ENCODE measurements at regions not wholly inside any gene's neighbourhood (a gene's known extent, or its start where the extent isn't known, plus 50 kb on each side); places are given as distances from the start of the nearest gene placed in this dataset.

GRCh38 chr3:159560214-159560979, 428.2 kb upstream of the IL12A start:
- intact Hi-C loops (cut with micrococcal nuclease; ENCODE audit: unreplicated experiment), result no loop called here
- H3K27ac Mint-ChIP-seq (ENCODE audit: unreplicated experiment), result no peak overlapping the region
- no peak for TF ChIP-seq CTCF (IDR thresholded peaks at IDR 0.05; ENCODE audit: insufficient read depth in 1 of 2, low read depth in 1 of 2, low read length in 1 of 2, severe bottlenecking in 1 of 2, unreplicated experiment in 1 of 2)
- POLR2A ChIA-PET, result no interaction called here
- H3K4me3 Mint-ChIP-seq (ENCODE audit: unreplicated experiment), result no peak overlapping the region
- CTCF ChIA-PET, result no interaction called here
- Histone ChIP-seq H3K4me3 (ENCODE audit: low read depth, low read length) (no peak overlapping the region), H3K4me1 (no peaks in the 10 kb centered on the region), H3K9me3 (no peaks in the 10 kb centered on the region), H3K36me3 (ENCODE audit: control insufficient read depth, insufficient read depth, low read length) (no peaks in the 10 kb centered on the region), H3K27me3 (replicated peaks; ENCODE audit: control insufficient read depth, insufficient read depth, low read length) (no peaks in the 10 kb centered on the region)
- H3K27me3 Mint-ChIP-seq (ENCODE audit: insufficient read depth, unreplicated experiment), result peaks cover 7% of the 10 kb centered on the region
- DNase-seq, result no peak
- no peaks in the 10 kb centered on the region for H3K9me3 Mint-ChIP-seq (ENCODE audit: unreplicated experiment)
- no peaks in the 10 kb centered on the region for H3K4me1 Mint-ChIP-seq (ENCODE audit: low read depth, unreplicated experiment)
- H3K36me3 Mint-ChIP-seq (ENCODE audit: insufficient read depth, unreplicated experiment), result no peaks in the 10 kb centered on the region
- no TSS peak for BruUV-seq (replicated peaks)

- no peaks in the 10 kb centered on the region for H3K36me3 Mint-ChIP-seq (ENCODE audit: insufficient read depth, unreplicated experiment)
- Histone ChIP-seq H3K4me3 (ENCODE audit: low read depth, low read length) (no peak overlapping the region), H3K36me3 (ENCODE audit: control insufficient read depth, insufficient read depth, low read length) (no peaks in the 10 kb centered on the region), H3K9me3 (no peaks in the 10 kb centered on the region), H3K27me3 (replicated peaks; ENCODE audit: control insufficient read depth, insufficient read depth, low read length) (no peaks in the 10 kb centered on the region), H3K4me1 (no peaks in the 10 kb centered on the region)
- ChIA-PET POLR2A (no interaction called here), CTCF (no interaction called here)
- no peak overlapping the region for H3K4me3 Mint-ChIP-seq (ENCODE audit: unreplicated experiment)
- intact Hi-C loops (cut with micrococcal nuclease; ENCODE audit: unreplicated experiment), result no loop called here
- DNase-seq, result no peak
- H3K9me3 Mint-ChIP-seq (ENCODE audit: unreplicated experiment), result no peaks in the 10 kb centered on the region
- no peak overlapping the region for H3K27ac Mint-ChIP-seq (ENCODE audit: unreplicated experiment)
- no peaks in the 10 kb centered on the region for H3K4me1 Mint-ChIP-seq (ENCODE audit: low read depth, unreplicated experiment)
- peaks cover 11% of the 10 kb centered on the region for H3K27me3 Mint-ChIP-seq (ENCODE audit: insufficient read depth, unreplicated experiment)
- no peak for TF ChIP-seq CTCF (IDR thresholded peaks at IDR 0.05; ENCODE audit: insufficient read depth in 1 of 2, low read depth in 1 of 2, low read length in 1 of 2, severe bottlenecking in 1 of 2, unreplicated experiment in 1 of 2)
- BruUV-seq (replicated peaks), result no TSS peak
These were observed 423.3 kb upstream of the IL12A start for GRCh38 chr3:159565313-159565712.

- Mint-ChIP-seq H3K36me3 (ENCODE audit: insufficient read depth, unreplicated experiment) (no peaks in the 10 kb centered on the region), H3K27ac (ENCODE audit: unreplicated experiment) (no peak overlapping the region), H3K27me3 (ENCODE audit: insufficient read depth, unreplicated experiment) (no peaks in the 10 kb centered on the region), H3K4me3 (ENCODE audit: unreplicated experiment) (no peak overlapping the region), H3K9me3 (ENCODE audit: unreplicated experiment) (no peaks in the 10 kb centered on the region), H3K4me1 (ENCODE audit: low read depth, unreplicated experiment) (peaks cover 18% of the 10 kb centered on the region)
- no peaks in the 10 kb centered on the region for H3K36me3 ChIP-seq (ENCODE audit: control insufficient read depth, insufficient read depth, low read length)
- no peak overlapping the region for H3K4me3 ChIP-seq (ENCODE audit: low read depth, low read length)
- no TSS peak for BruUV-seq (replicated peaks)
- CTCF ChIA-PET, result no interaction called here
- intact Hi-C loops (cut with micrococcal nuclease; ENCODE audit: unreplicated experiment), result loop anchor here (10.0 kb wide), 2 partner anchors 109 to 739 kb away; no protein-coding TSS in a partner anchor
- TF ChIP-seq CTCF (IDR thresholded peaks at IDR 0.05; ENCODE audit: insufficient read depth in 1 of 2, low read depth in 1 of 2, low read length in 1 of 2, severe bottlenecking in 1 of 2, unreplicated experiment in 1 of 2), result no peak
- H3K4me1 ChIP-seq, result peaks cover 32% of the 10 kb centered on the region
- peak in 1 of 2 experiments; percentile 10 for DNase-seq
- H3K27me3 ChIP-seq (replicated peaks; ENCODE audit: control insufficient read depth, insufficient read depth, low read length), result no peaks in the 10 kb centered on the region
- POLR2A ChIA-PET, result no interaction called here
- H3K9me3 ChIP-seq, result no peaks in the 10 kb centered on the region
These were observed 405.0 kb upstream of the IL12A start for GRCh38 chr3:159583662-159584061.
